ENCODE measurements at regions not wholly inside any gene's neighbourhood (a gene's known extent, or its start where the extent isn't known, plus 50 kb on each side); places are given as distances from the start of the nearest gene placed in this dataset.

DNA sequence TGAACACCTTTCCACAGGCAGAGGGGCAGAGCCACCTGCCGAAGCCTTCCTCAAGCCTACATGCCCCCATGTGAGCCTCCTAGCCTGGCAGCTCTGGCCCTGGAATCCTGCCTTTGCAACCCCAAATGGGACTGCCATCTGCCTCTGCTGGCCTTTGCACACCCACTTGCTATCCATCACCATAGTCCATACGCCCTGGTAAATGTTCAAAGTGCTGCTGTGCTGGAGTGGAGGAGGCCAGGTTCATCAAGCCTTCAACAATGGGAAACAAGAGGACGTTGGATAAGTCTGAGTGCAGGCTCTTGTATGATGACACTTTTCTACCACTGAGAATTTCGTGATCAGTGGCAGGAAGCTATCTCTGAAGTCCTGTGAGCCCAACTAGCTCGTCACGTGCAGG lies 159.8 kb downstream of the MED10 start:
- TF ChIP-seq, protein P1, sequence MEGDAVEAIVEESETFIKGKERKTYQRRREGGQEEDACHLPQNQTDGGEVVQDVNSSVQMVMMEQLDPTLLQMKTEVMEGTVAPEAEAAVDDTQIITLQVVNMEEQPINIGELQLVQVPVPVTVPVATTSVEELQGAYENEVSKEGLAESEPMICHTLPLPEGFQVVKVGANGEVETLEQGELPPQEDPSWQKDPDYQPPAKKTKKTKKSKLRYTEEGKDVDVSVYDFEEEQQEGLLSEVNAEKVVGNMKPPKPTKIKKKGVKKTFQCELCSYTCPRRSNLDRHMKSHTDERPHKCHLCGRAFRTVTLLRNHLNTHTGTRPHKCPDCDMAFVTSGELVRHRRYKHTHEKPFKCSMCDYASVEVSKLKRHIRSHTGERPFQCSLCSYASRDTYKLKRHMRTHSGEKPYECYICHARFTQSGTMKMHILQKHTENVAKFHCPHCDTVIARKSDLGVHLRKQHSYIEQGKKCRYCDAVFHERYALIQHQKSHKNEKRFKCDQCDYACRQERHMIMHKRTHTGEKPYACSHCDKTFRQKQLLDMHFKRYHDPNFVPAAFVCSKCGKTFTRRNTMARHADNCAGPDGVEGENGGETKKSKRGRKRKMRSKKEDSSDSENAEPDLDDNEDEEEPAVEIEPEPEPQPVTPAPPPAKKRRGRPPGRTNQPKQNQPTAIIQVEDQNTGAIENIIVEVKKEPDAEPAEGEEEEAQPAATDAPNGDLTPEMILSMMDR (optimal IDR thresholded peaks at IDR 0.05 in 1 of 3, IDR thresholded peaks at IDR 0.05 in 1 of 3, conservative IDR thresholded peaks at IDR 0.05 in 1 of 3; ENCODE audit: extremely low read depth in 1 of 3, insufficient read depth in 2 of 3, low read length in 3 of 3), result no peak
- TF ChIP-seq EZH2 (IDR thresholded peaks at IDR 0.05; ENCODE audit: low read length), result no peak

Measured in keratinocyte (primary cell).